GM15510 (cell line): ENCODE measurements at regions not wholly inside any gene's neighbourhood (a gene's known extent, or its start where the extent isn't known, plus 50 kb on each side); places are given as distances from the start of the nearest gene placed in this dataset.

Experiments
- POLR2A ChIP-seq: IDR thresholded peaks from 3 replicates; pipeline ENCODE4 v1.6.1; 2011; ENCODE audit warnings: borderline replicate concordance; ENCODE audit not compliant: insufficient read length; ENCODE audit errors: extremely low read depth

GRCh38 chr14:71430678-71431376 lies 501.4 kb upstream of the RGS6 start:
- no peak for TF ChIP-seq POLR2A

GRCh38 chr14:71432334-71433110 lies 499.7 kb upstream of the RGS6 start:
- no peak for TF ChIP-seq POLR2A

- no peak for TF ChIP-seq POLR2A
These were observed 498.9 kb upstream of the RGS6 start for GRCh38 chr14:71433303-71433702.

- no peak for TF ChIP-seq POLR2A
These were observed 494.4 kb upstream of the RGS6 start for GRCh38 chr14:71437870-71438269.

GRCh38 chr14:71438684-71439083 lies 493.5 kb upstream of the RGS6 start:
- no peak for TF ChIP-seq POLR2A

- TF ChIP-seq POLR2A: no peak
These were observed 491.1 kb upstream of the RGS6 start for GRCh38 chr14:71441126-71441525.

- no peak for TF ChIP-seq POLR2A
These were observed 488.0 kb upstream of the RGS6 start for GRCh38 chr14:71444030-71444822.

GRCh38 chr14:71448431-71449315 lies 483.6 kb upstream of the RGS6 start:
- TF ChIP-seq POLR2A: no peak

- TF ChIP-seq POLR2A: no peak
These were observed 482.7 kb upstream of the RGS6 start for GRCh38 chr14:71449316-71450055.

- TF ChIP-seq POLR2A: no peak
These were observed 480.7 kb upstream of the RGS6 start for GRCh38 chr14:71451501-71451900.

- TF ChIP-seq POLR2A: no peak
These were observed 479.7 kb upstream of the RGS6 start for GRCh38 chr14:71452539-71452938.

GRCh38 chr14:71452987-71453386 lies 479.2 kb upstream of the RGS6 start:
- no peak for TF ChIP-seq POLR2A

- TF ChIP-seq POLR2A: no peak
These were observed 478.2 kb upstream of the RGS6 start for GRCh38 chr14:71454010-71454409.
